OCI-LY7 (cell line): ENCODE measurements at regions not wholly inside any gene's neighbourhood (a gene's known extent, or its start where the extent isn't known, plus 50 kb on each side); places are given as distances from the start of the nearest gene placed in this dataset.

Source experiments
- BruUV-seq: library from RNA; stranded (reverse); fragments of 400-500 nt; replicated peaks from 2 replicates; lab custom pipeline; 2021; lab: Mats Ljungman, UMichigan
- CTCF ChIA-PET: fragments of 300-600 bp; sonication (Branson Sonifier 250); formaldehyde crosslinking; loops from one replicate; lab custom pipeline; 2022; ENCODE audit warnings: antibody characterized with exemption; ENCODE audit not compliant: unreplicated experiment; lab: Charles Lee
- POLR2A ChIA-PET: fragments of 300-600 bp; sonication (Branson Sonifier 250); formaldehyde crosslinking; loops from one replicate; lab custom pipeline; 2022; ENCODE audit warnings: antibody characterized with exemption; lab: Charles Lee
- DNase-seq: peaks from one replicate; pipeline ENCODE4 v3.0.0-alpha.2; 2015; ENCODE audit warnings: low spot score
- H2AFZ ChIP-seq: fragments of 200-600 bp; sonication (generic), shearing (Covaris generic); 2 replicates; pipeline ENCODE4 v1.6.1; 2014; ENCODE audit warnings: mild to moderate bottlenecking, antibody characterized with exemption, low read length, moderate library complexity
- H3K27ac ChIP-seq: fragments of 200-600 bp; sonication (generic); 2 replicates; pipeline ENCODE4 v1.5.1; 2014; ENCODE audit warnings: mixed run types, low read depth, mild to moderate bottlenecking, moderate library complexity, low read length, inconsistent platforms; ENCODE audit not compliant: poor library complexity, severe bottlenecking
- H3K36me3 ChIP-seq: fragments of 200-600 bp; sonication (generic); 2 replicates; pipeline ENCODE4 v1.6.1; 2014; ENCODE audit warnings: mild to moderate bottlenecking, antibody characterized with exemption, low read length, moderate library complexity, mixed read lengths; ENCODE audit not compliant: insufficient read depth
- H3K4me1 ChIP-seq: fragments of 200-600 bp; sonication (generic); 2 replicates; pipeline ENCODE4 v1.5.1; 2014; ENCODE audit warnings: mild to moderate bottlenecking, low read length; ENCODE audit not compliant: insufficient read depth, poor library complexity, severe bottlenecking
- H3K4me2 ChIP-seq: fragments of 200-600 bp; sonication (generic); 2 replicates; pipeline ENCODE4 v1.6.1; 2014; ENCODE audit warnings: mild to moderate bottlenecking, low read length
- H3K4me3 ChIP-seq: fragments of 200-600 bp; sonication (generic); 2 replicates; pipeline ENCODE4 v1.5.1; 2014; ENCODE audit warnings: mild to moderate bottlenecking, low read depth, low read length; ENCODE audit not compliant: poor library complexity, severe bottlenecking
- H3K79me2 ChIP-seq: fragments of 200-600 bp; sonication (generic); 2 replicates; pipeline ENCODE4 v1.6.1; 2016; ENCODE audit warnings: low read depth, mild to moderate bottlenecking, low read length, moderate library complexity, mixed read lengths; ENCODE audit not compliant: insufficient read depth
- H3K9me2 ChIP-seq: fragments of 200-600 bp; sonication (generic); 2 replicates; pipeline ENCODE4 v1.6.1; 2016; ENCODE audit warnings: mild to moderate bottlenecking, low read length, mixed read lengths; ENCODE audit not compliant: insufficient read depth
- H3K9me3 ChIP-seq: fragments of 200-600 bp; sonication (generic); 2 replicates; pipeline ENCODE4 v1.6.1; 2014; ENCODE audit warnings: mild to moderate bottlenecking, mixed run types, low read length, mixed read lengths
- H4K20me1 ChIP-seq: fragments of 200-600 bp; sonication (generic); 2 replicates; pipeline ENCODE4 v1.6.1; 2014; ENCODE audit warnings: mild to moderate bottlenecking, antibody characterized with exemption, low read length, moderate library complexity, mixed read lengths; ENCODE audit not compliant: insufficient read depth
- CTCF ChIP-seq: fragments of 200-600 bp; sonication (generic); conservative IDR thresholded peaks from 2 replicates; pipeline ENCODE4 v1.5.1; 2014; ENCODE audit warnings: mild to moderate bottlenecking, antibody characterized with exemption, low read length, moderate library complexity, mixed read lengths
- EZH2phosphoT487 ChIP-seq: fragments of 200-600 bp; sonication (generic); IDR thresholded peaks from 2 replicates; pipeline ENCODE4 v1.6.1; 2018; ENCODE audit warnings: low read depth, borderline replicate concordance, mild to moderate bottlenecking, mixed run types, antibody characterized with exemption, low read length, moderate library complexity, mixed read lengths
- intact Hi-C: fragments of 100-400 bp; cut with micrococcal nuclease; formaldehyde crosslinking; loops from one replicate; pipeline ENCODE4 v1.10.0; 2022; ENCODE audit not compliant: unreplicated experiment

GRCh38 chr6:21371061-21371460 lies 222.5 kb upstream of the SOX4 start:
- CTCF ChIA-PET: no interaction called here
- Histone ChIP-seq H3K9me2 (no peaks in the 10 kb centered on the region), H2AFZ (no peak overlapping the region), H3K4me1 (no peaks in the 10 kb centered on the region), H3K36me3 (no peaks in the 10 kb centered on the region), H4K20me1 (no peaks in the 10 kb centered on the region), H3K9me3 (no peaks in the 10 kb centered on the region), H3K27ac (no peak overlapping the region), H3K79me2 (no peaks in the 10 kb centered on the region), H3K4me2 (no peak overlapping the region), H3K4me3 (no peak overlapping the region)
- intact Hi-C loops: no loop called here
- POLR2A ChIA-PET: interaction anchor here (0.6 to 0.7 kb wide), 4 partner anchors 197 to 1122 kb away, joined by 3 to 5 read pairs (median 3); no protein-coding TSS in a partner anchor
- no TSS peak for BruUV-seq
- DNase-seq: no peak
- TF ChIP-seq CTCF: no peak
- TF ChIP-seq EZH2phosphoT487: no peak

- no peaks in the 10 kb centered on the region for H4K20me1 ChIP-seq
- no TSS peak for BruUV-seq
- ChIA-PET POLR2A (interaction anchor here (0.6 kb wide), 1 partner anchor 236 kb away, joined by 3 read pairs; no protein-coding TSS in a partner anchor), CTCF (no interaction called here)
- no peaks in the 10 kb centered on the region for H3K9me3 ChIP-seq
- no peaks in the 10 kb centered on the region for H3K4me1 ChIP-seq
- no peaks in the 10 kb centered on the region for H3K79me2 ChIP-seq
- no peak for DNase-seq
- H3K9me2 ChIP-seq: no peaks in the 10 kb centered on the region
- no peak overlapping the region for H3K4me3 ChIP-seq
- no peak overlapping the region for H2AFZ ChIP-seq
- H3K36me3 ChIP-seq: no peaks in the 10 kb centered on the region
- intact Hi-C loops: no loop called here
- H3K27ac ChIP-seq: no peak overlapping the region
- H3K4me2 ChIP-seq: no peak overlapping the region
- TF ChIP-seq CTCF: no peak
- TF ChIP-seq EZH2phosphoT487: no peak
Measured at GRCh38 chr6:21371676-21372171, 221.8 kb upstream of the SOX4 start.

GRCh38 chr6:21375151-21376116 lies 218.1 kb upstream of the SOX4 start:
- Histone ChIP-seq H4K20me1 (no peaks in the 10 kb centered on the region), H3K79me2 (no peaks in the 10 kb centered on the region), H3K27ac (no peak overlapping the region), H3K4me3 (no peak overlapping the region), H3K9me2 (no peaks in the 10 kb centered on the region), H3K4me2 (no peak overlapping the region), H3K9me3 (no peaks in the 10 kb centered on the region), H2AFZ (no peak overlapping the region), H3K4me1 (no peaks in the 10 kb centered on the region), H3K36me3 (no peaks in the 10 kb centered on the region)
- ChIA-PET POLR2A (interaction anchor here (0.6 kb wide), 1 partner anchor 379 kb away, joined by 6 read pairs; no protein-coding TSS in a partner anchor), CTCF (no interaction called here)
- BruUV-seq: no TSS peak
- no peak for TF ChIP-seq EZH2phosphoT487
- no peak for TF ChIP-seq CTCF
- DNase-seq: no peak
- intact Hi-C loops: no loop called here
